ENCODE measurements at regions not wholly inside any gene's neighbourhood (a gene's known extent, or its start where the extent isn't known, plus 50 kb on each side); places are given as distances from the start of the nearest gene placed in this dataset.

DNA sequence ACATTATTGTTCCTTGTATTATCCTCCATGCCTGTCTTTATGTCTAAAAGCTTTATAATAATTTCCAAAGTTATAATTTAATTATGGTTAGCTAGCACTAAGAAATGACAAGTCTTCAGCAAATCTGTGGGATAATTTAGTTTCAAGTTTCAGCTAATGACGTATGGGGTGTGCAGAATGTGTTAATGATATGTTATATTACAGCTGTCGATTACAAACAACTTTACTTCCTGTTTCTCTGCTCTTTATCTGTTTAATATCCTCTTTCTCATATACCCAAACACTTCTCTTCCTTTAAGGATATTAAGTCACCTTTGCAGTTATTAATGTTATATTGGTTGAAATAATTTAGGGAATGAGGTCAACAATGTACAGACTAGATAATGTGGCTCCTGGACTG is 161.8 kb downstream of the CASP12 start:
- Histone ChIP-seq H2AFZ (ENCODE audit: low read depth, low read length) (no peak overlapping the region), H3K79me2 (ENCODE audit: control insufficient read depth, insufficient read depth, low read length) (no peaks in the 10 kb centered on the region), H3K4me1 (replicated peaks in 1 of 2; ENCODE audit: control insufficient read depth in 2 of 2, insufficient read depth in 2 of 2, low read length in 2 of 2) (no peaks in the 10 kb centered on the region), H3K27ac (ENCODE audit: extremely low read depth, low read depth, low read length) (no peak overlapping the region), H3K9ac (ENCODE audit: insufficient read depth in 1 of 2, low read depth in 2 of 2, low read length in 2 of 2) (no peak overlapping the region), H4K20me1 (replicated peaks; ENCODE audit: control insufficient read depth, insufficient read depth, low read length) (no peaks in the 10 kb centered on the region), H3K4me2 (ENCODE audit: insufficient read depth, low read length) (no peak overlapping the region), H3K9me1 (ENCODE audit: control insufficient read depth, insufficient read depth, low read length) (no peaks in the 10 kb centered on the region), H3K4me3 (no peak overlapping the region), H3K36me3 (ENCODE audit: control insufficient read depth, insufficient read depth, low read length) (no peaks in the 10 kb centered on the region), H3K9me3 (replicated peaks; ENCODE audit: control insufficient read depth, insufficient read depth, low read depth, low read length) (no peaks in the 10 kb centered on the region), H3K27me3 (ENCODE audit: control insufficient read depth in 2 of 2, insufficient read depth in 2 of 2, low read length in 2 of 2) (no peaks in the 10 kb centered on the region)
- WGBS (ENCODE audit: insufficient coverage, low coverage, missing lambda C conversion rate): 0% methylated on average over 2 of the region's 2 CpGs
- DNase-seq (ENCODE audit: extremely low read depth in 1 of 4, low spot score in 3 of 4): no peak
- CTCF ChIA-PET (ENCODE audit: low intra/inter-chr PET ratio): no interaction called here
- no TSS peak for BruUV-seq (replicated peaks)
- intact Hi-C loops (cut with micrococcal nuclease): no loop called here
- no peak for ATAC-seq
- in situ Hi-C loops (cut with MboI): no loop called here
- POLR2A ChIA-PET: interaction anchor here (0.8 kb wide), 1 partner anchor 929 kb away, joined by 3 read pairs; no protein-coding TSS in a partner anchor
- FAIRE-seq: no peak
- TF ChIP-seq NCOA6 (IDR thresholded peaks at IDR 0.05) (no peak), PHB2 (IDR thresholded peaks at IDR 0.05; ENCODE audit: low read depth) (no peak), PTBP1 (IDR thresholded peaks at IDR 0.05; ENCODE audit: low read depth, low read length) (no peak), CBFB (CRISPR knock-in tag; IDR thresholded peaks at IDR 0.05) (no peak), SIN3B (IDR thresholded peaks at IDR 0.05; ENCODE audit: low read depth) (no peak), ZSCAN29 (IDR thresholded peaks at IDR 0.05) (no peak), ESRRA (IDR thresholded peaks at IDR 0.05; ENCODE audit: borderline replicate concordance, low read depth) (no peak), ZKSCAN1 (IDR thresholded peaks at IDR 0.05; ENCODE audit: low read depth, low read length) (no peak), GATAD2A (IDR thresholded peaks at IDR 0.05) (no peak), ZKSCAN3 (CRISPR knock-in tag; IDR thresholded peaks at IDR 0.05) (no peak), ZNF830 (CRISPR knock-in tag; IDR thresholded peaks at IDR 0.05) (no peak), NONO (IDR thresholded peaks at IDR 0.05; ENCODE audit: low read depth in 2 of 2, low read length in 1 of 2) (no peak), RBM25 (IDR thresholded peaks at IDR 0.05; ENCODE audit: low read depth, low read length, severe bottlenecking) (no peak)
- TF ChIP-seq, protein P1, sequence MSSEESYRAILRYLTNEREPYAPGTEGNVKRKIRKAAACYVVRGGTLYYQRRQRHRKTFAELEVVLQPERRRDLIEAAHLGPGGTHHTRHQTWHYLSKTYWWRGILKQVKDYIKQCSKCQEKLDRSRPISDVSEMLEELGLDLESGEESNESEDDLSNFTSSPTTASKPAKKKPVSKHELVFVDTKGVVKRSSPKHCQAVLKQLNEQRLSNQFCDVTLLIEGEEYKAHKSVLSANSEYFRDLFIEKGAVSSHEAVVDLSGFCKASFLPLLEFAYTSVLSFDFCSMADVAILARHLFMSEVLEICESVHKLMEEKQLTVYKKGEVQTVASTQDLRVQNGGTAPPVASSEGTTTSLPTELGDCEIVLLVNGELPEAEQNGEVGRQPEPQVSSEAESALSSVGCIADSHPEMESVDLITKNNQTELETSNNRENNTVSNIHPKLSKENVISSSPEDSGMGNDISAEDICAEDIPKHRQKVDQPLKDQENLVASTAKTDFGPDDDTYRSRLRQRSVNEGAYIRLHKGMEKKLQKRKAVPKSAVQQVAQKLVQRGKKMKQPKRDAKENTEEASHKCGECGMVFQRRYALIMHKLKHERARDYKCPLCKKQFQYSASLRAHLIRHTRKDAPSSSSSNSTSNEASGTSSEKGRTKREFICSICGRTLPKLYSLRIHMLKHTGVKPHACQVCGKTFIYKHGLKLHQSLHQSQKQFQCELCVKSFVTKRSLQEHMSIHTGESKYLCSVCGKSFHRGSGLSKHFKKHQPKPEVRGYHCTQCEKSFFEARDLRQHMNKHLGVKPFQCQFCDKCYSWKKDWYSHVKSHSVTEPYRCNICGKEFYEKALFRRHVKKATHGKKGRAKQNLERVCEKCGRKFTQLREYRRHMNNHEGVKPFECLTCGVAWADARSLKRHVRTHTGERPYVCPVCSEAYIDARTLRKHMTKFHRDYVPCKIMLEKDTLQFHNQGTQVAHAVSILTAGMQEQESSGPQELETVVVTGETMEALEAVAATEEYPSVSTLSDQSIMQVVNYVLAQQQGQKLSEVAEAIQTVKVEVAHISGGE (CRISPR knock-in tag; IDR thresholded peaks at IDR 0.05): no peak
- TF ChIP-seq, protein P2, sequence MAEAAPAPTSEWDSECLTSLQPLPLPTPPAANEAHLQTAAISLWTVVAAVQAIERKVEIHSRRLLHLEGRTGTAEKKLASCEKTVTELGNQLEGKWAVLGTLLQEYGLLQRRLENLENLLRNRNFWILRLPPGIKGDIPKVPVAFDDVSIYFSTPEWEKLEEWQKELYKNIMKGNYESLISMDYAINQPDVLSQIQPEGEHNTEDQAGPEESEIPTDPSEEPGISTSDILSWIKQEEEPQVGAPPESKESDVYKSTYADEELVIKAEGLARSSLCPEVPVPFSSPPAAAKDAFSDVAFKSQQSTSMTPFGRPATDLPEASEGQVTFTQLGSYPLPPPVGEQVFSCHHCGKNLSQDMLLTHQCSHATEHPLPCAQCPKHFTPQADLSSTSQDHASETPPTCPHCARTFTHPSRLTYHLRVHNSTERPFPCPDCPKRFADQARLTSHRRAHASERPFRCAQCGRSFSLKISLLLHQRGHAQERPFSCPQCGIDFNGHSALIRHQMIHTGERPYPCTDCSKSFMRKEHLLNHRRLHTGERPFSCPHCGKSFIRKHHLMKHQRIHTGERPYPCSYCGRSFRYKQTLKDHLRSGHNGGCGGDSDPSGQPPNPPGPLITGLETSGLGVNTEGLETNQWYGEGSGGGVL (CRISPR knock-in tag; IDR thresholded peaks at IDR 0.05): no peak
- TF ChIP-seq, protein P3, sequence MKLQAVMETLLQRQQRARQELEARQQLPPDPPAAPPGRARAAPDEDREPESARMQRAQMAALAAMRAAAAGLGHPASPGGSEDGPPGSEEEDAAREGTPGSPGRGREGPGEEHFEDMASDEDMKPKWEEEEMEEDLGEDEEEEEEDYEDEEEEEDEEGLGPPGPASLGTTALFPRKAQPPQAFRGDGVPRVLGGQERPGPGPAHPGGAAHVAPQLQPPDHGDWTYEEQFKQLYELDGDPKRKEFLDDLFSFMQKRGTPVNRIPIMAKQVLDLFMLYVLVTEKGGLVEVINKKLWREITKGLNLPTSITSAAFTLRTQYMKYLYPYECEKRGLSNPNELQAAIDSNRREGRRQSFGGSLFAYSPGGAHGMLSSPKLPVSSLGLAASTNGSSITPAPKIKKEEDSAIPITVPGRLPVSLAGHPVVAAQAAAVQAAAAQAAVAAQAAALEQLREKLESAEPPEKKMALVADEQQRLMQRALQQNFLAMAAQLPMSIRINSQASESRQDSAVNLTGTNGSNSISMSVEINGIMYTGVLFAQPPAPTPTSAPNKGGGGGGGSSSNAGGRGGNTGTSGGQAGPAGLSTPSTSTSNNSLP (IDR thresholded peaks at IDR 0.05; ENCODE audit: borderline replicate concordance, low read depth, low read length): no peak
- TF ChIP-seq, protein P4, sequence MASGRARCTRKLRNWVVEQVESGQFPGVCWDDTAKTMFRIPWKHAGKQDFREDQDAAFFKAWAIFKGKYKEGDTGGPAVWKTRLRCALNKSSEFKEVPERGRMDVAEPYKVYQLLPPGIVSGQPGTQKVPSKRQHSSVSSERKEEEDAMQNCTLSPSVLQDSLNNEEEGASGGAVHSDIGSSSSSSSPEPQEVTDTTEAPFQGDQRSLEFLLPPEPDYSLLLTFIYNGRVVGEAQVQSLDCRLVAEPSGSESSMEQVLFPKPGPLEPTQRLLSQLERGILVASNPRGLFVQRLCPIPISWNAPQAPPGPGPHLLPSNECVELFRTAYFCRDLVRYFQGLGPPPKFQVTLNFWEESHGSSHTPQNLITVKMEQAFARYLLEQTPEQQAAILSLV (tag; IDR thresholded peaks at IDR 0.05): no peak

Data from K562 (cell line).